IPS DF 6.9 (cell line): ENCODE measurements at regions not wholly inside any gene's neighbourhood (a gene's known extent, or its start where the extent isn't known, plus 50 kb on each side); places are given as distances from the start of the nearest gene placed in this dataset.
A peak's percentile ranks its signal among the peaks of the same experiment; 100 is the strongest.

Source experiments
- DNase-seq: peaks from one replicate; pipeline ENCODE4 v3.0.0-alpha.2; 2013; ENCODE audit warnings: low read depth, low spot score
- H3K27ac ChIP-seq: one replicate; pipeline ENCODE4 v1.5.1; 2013; ENCODE audit warnings: low read length, control low read depth
- H3K27me3 ChIP-seq: 2 replicates; pipeline ENCODE4 v1.6.1; 2013; ENCODE audit warnings: mild to moderate bottlenecking, low read length; ENCODE audit not compliant: control insufficient read depth, insufficient read depth
- H3K36me3 ChIP-seq: 2 replicates; pipeline ENCODE4 v1.6.1; 2013; ENCODE audit warnings: low read length; ENCODE audit not compliant: control insufficient read depth, insufficient read depth
- H3K4me1 ChIP-seq: 2 replicates; pipeline ENCODE4 v1.6.1; 2013; ENCODE audit warnings: low read length; ENCODE audit not compliant: control insufficient read depth, insufficient read depth
- H3K4me3 ChIP-seq: 2 replicates; pipeline ENCODE4 v1.5.1; 2013; ENCODE audit warnings: mild to moderate bottlenecking, low read length
- H3K9me3 ChIP-seq: 2 replicates; pipeline ENCODE4 v1.6.1; 2013; ENCODE audit warnings: low read length, inconsistent platforms; ENCODE audit not compliant: control insufficient read depth, insufficient read depth
- WGBS: extraction: QIAGEN DNeasy Blood & Tissue Kit; methylation state at CpG from one replicate; pipeline ENCODE4 v1.1.7; 2013; ENCODE audit warnings: mixed read lengths, missing lambda C conversion rate; ENCODE audit not compliant: insufficient read length, insufficient coverage; 5-methylcytosine and 5-hydroxymethylcytosine counted together

DNA sequence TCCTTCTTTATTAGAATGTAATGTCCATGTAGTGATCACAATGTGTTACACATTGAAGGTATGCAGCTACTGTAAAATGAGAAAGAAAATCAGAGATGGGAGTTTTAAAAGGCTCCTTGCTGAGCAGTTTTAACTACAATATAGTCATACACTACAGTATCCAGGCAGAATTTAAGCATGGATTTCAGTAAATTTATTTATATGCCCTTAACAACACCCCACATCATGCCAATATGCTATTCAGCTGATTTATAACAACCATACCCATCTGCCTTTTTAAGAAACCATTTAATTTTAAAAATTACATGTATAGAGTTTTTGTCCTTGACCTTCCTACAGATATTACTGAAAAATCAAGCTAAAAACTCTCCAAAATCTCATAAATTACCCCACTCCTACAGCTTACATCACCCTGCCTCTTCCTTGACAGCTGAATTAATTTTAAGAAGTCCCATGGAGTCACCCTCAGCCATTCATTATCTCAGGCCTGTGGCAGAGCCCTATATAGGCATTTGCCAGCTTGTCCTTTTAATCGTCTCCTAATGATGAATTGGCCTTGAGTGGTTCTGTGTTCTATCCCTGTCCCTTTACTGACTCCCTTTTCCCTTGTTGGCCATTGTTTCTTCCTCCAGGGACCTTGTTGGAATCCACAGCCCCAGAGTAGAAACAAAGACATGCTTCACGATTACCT is 797.6 kb upstream of the ARRDC4 start:
- no peaks in the 10 kb centered on the region for H3K36me3 ChIP-seq
- no CpG with 5 or more reads among the region's 2 CpGs for WGBS
- no peak overlapping the region for H3K4me3 ChIP-seq
- H3K4me1 ChIP-seq = no peaks in the 10 kb centered on the region
- no peak for DNase-seq
- H3K27me3 ChIP-seq = no peaks in the 10 kb centered on the region
- no peak overlapping the region for H3K27ac ChIP-seq
- no peaks in the 10 kb centered on the region for H3K9me3 ChIP-seq

DNA sequence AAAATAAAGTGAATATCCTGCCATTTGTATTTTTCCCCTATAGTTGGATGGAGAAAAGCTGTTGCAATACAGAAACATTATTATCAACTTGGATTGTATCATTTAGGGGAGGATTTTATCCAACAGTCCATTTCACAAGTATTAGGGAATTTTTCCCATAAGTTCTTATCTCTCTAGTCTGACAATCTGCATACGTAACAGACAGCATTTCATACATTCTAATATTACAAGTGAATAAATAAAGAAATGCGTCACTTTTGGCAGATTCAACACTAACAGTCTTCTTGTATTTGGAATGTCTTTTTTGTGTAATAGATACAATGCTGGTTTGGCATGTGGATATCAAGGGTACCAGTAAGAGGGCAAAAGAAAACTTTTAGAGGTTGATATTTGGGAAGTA is 795.3 kb upstream of the ARRDC4 start:
- H3K36me3 ChIP-seq = no peaks in the 10 kb centered on the region
- H3K4me1 ChIP-seq = no peaks in the 10 kb centered on the region
- no peak overlapping the region for H3K4me3 ChIP-seq
- no peaks in the 10 kb centered on the region for H3K27me3 ChIP-seq
- no peak overlapping the region for H3K27ac ChIP-seq
- H3K9me3 ChIP-seq = no peaks in the 10 kb centered on the region
- WGBS = no CpG with 5 or more reads among the region's 2 CpGs
- no peak for DNase-seq

DNA sequence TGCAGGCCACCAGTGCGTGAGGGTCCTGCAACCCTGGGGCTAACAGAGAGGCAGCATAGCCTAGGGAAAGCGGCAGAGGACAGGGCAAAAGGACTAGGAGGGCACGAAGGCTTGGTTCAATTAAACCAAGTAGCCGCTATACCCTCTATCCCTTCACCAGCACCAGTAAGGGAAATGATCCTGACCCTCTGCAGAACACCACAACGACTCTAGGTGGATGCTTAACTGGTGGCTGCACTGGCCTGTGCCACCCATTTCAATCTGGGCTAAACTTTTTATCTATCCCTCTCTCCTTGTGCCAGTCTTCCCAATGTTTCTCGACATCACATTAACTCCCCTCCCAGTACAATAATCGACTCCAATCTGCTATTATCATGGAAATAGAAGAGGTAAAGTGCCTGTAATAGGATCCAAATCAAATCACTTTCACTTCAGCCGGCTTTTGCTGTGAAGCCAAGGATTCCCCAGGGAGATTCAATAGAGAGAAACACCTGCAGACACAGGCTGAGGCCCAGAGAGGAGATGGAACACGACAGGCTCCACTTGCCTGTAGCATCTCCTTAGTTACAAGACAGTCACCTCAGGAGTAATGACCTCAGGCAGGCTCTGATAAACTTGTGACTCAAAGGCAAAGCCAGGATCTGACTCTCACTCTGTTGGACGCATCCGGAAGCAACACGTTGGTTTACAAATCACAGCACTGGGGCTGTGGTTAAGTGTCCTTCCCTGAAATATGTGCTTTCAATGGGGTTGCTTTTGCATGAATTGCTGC is 791.6 kb upstream of the ARRDC4 start:
- Histone ChIP-seq H3K4me1 (no peaks in the 10 kb centered on the region), H3K9me3 (no peaks in the 10 kb centered on the region), H3K4me3 (no peak overlapping the region), H3K27ac (no peak overlapping the region), H3K36me3 (no peaks in the 10 kb centered on the region), H3K27me3 (no peaks in the 10 kb centered on the region)
- no CpG with 5 or more reads among the region's 12 CpGs for WGBS
- DNase-seq = no peak

GRCh38 chr15:97171556-97171955 is 788.9 kb upstream of the ARRDC4 start:
- no peak overlapping the region for H3K4me3 ChIP-seq
- H3K27me3 ChIP-seq = no peaks in the 10 kb centered on the region
- no peaks in the 10 kb centered on the region for H3K4me1 ChIP-seq
- no peaks in the 10 kb centered on the region for H3K9me3 ChIP-seq
- no peak for DNase-seq
- 100% methylated on average over 2 of the region's 10 CpGs for WGBS
- no peak overlapping the region for H3K27ac ChIP-seq
- H3K36me3 ChIP-seq = no peaks in the 10 kb centered on the region

DNA sequence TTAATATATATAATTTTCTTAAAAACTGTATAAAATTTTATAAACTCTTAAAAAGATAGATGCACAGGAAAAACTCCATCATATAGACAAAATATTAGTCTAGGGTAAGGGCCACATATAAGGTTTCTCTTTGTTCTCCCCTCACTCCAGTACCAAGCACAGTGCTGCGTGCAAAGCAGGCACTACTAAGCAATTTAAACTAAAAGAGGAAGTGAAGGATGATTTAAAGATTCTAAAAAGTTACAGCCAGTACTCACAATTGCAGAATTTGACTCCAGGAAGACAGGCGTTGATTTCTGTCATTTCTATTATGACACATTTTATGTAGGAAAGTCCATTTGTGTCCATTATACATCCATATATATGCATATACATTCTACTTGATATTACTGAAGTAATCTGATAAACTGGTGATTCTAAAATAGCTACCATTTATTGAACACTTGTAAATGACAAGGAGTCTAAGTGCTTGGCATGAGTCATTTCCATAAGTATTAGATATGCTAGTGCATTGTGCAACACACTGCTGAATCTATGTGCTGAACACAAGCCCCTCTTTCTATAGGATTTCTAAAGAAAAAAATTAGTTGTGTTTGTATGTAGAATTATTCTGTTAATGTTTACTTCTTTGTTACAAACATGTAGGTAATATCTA is 785.5 kb upstream of the ARRDC4 start:
- DNase-seq = no peak
- Histone ChIP-seq H3K36me3 (no peaks in the 10 kb centered on the region), H3K9me3 (no peaks in the 10 kb centered on the region), H3K4me1 (no peaks in the 10 kb centered on the region), H3K27ac (no peak overlapping the region), H3K4me3 (no peak overlapping the region), H3K27me3 (no peaks in the 10 kb centered on the region)
- no CpG with 5 or more reads among the region's 2 CpGs for WGBS

DNA sequence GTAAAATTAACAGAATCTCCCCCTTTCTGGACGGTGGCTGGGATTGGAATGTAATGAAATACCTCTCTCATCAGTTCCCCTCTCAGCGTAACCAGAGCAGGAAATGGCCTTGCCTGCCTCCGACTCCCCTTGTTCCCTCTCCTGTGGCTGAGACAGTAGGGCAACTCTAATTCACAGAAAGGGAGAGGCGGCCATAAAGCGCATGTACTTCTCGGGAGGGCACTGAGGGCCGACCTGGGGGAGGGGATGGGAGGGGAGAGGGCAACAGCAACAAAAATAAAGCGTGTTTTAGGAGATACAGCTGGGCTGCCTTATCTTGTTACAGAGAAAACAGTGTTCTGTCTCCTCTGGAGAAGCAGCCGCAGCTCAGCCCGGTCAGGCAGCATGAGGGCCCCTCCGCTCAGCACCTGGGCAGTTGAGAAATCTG is 783.3 kb upstream of the ARRDC4 start:
- H3K4me1 ChIP-seq = no peaks in the 10 kb centered on the region
- no peak overlapping the region for H3K4me3 ChIP-seq
- WGBS = no CpG with 5 or more reads among the region's 11 CpGs
- DNase-seq = peak; percentile 22
- H3K36me3 ChIP-seq = no peaks in the 10 kb centered on the region
- H3K27ac ChIP-seq = no peak overlapping the region
- no peaks in the 10 kb centered on the region for H3K9me3 ChIP-seq
- H3K27me3 ChIP-seq = no peaks in the 10 kb centered on the region

DNA sequence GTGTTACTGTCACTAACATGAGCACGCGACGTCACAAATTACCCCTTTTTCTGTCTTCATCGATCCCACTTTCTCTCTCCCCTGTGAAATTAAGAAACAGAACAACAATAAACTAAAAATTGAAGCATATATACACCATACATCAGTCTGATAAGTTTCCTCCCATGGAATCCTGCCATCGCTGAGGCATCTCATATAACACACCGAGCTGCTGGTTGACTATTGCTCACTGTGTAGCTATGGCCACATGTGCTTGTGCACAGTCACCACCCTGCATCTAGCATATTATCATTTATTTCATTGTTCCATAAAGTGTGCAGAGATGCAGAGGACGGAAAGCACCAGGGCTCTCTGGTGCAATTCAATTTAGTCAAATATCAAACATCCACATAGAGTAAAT is 777.9 kb upstream of the ARRDC4 start:
- no peak overlapping the region for H3K27ac ChIP-seq
- H3K36me3 ChIP-seq = no peaks in the 10 kb centered on the region
- no peaks in the 10 kb centered on the region for H3K9me3 ChIP-seq
- DNase-seq = no peak
- no peak overlapping the region for H3K4me3 ChIP-seq
- WGBS = no CpG with 5 or more reads among the region's 7 CpGs
- H3K27me3 ChIP-seq = no peaks in the 10 kb centered on the region
- H3K4me1 ChIP-seq = no peaks in the 10 kb centered on the region

GRCh38 chr15:97189162-97189780 is 771.2 kb upstream of the ARRDC4 start:
- no peak for DNase-seq
- WGBS = no CpG with 5 or more reads among the region's 3 CpGs
- H3K27ac ChIP-seq = no peak overlapping the region

GRCh38 chr15:97194750-97195149 is 765.8 kb upstream of the ARRDC4 start:
- no peaks in the 10 kb centered on the region for H3K36me3 ChIP-seq
- H3K27me3 ChIP-seq = no peaks in the 10 kb centered on the region
- no peaks in the 10 kb centered on the region for H3K9me3 ChIP-seq
- H3K4me1 ChIP-seq = no peaks in the 10 kb centered on the region; the same call in 1 of the 2 replicates
- no peak overlapping the region for H3K27ac ChIP-seq
- no CpG with 5 or more reads among the region's 1 CpG for WGBS
- no peak for DNase-seq
- no peak overlapping the region for H3K4me3 ChIP-seq

More at GRCh38 chr15:97189162-97189780, 771.2 kb upstream of the ARRDC4 start:
- Histone ChIP-seq H3K36me3 (no peaks in the 10 kb centered on the region), H3K27me3 (no peaks in the 10 kb centered on the region), H3K4me1 (no peaks in the 10 kb centered on the region), H3K9me3 (no peaks in the 10 kb centered on the region), H3K4me3 (no peak overlapping the region)
